ENCODE measurements at regions not wholly inside any gene's neighbourhood (a gene's known extent, or its start where the extent isn't known, plus 50 kb on each side); places are given as distances from the start of the nearest gene placed in this dataset.

DNA sequence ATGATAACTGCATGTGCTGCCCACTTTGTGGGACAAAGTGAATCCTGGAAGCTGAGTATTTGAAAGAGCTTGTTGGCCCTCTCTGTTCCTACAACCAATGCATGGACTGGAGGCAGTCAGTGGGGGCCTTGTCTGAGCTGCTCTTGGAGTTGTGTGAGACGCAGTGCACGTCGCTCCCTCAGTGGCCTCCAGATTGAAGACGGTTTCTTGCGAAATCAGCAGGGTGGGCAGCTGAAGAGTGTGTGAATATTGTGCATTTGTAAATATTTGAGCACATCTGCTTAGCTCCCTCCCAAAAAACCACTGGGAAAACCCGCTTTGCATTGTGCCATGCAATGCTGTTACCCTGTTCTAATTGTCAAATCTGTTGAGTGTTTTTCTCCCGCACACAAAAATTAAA is 782.8 kb downstream of the PLCL1 start:
- DNase-seq (ENCODE audit: extremely low spot score), result no peak
- 83% methylated on average over 7 of the region's 7 CpGs for WGBS
- intact Hi-C loops (cut with DNase I), result no loop called here
- Histone ChIP-seq H3K4me1 (no peaks in the 10 kb centered on the region), H3K9me3 (no peaks in the 10 kb centered on the region), H3K4me3 (no peak overlapping the region), H3K36me3 (no peaks in the 10 kb centered on the region), H3K27me3 (no peaks in the 10 kb centered on the region), H3K27ac (replicated peaks in 1 of 4) (no peak overlapping the region)
- TF ChIP-seq EP300 (IDR thresholded peaks at IDR 0.05), result no peak

DNA sequence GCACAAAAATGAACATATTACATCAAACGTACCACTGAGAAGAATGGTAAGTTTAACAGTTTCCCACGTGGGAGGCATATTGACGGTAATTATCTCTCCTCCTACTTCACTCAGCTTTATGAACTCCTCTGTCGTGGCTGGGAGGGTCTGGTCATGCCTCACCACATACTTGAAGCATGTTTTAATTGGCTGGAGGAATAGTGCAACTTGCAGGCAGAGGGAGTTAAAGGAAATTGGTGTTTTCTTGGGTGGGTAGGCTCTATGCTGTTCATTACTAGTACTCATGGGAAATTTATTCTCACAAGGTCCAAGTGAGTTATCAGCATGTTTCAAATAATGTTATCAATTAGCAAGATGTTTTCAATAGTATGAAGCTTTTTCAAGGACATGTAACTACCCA is 767.0 kb downstream of the PLCL1 start:
- Histone ChIP-seq H3K27me3 (no peaks in the 10 kb centered on the region), H3K27ac (replicated peaks in 1 of 4) (no peak overlapping the region), H3K4me1 (no peaks in the 10 kb centered on the region), H3K4me3 (no peak overlapping the region), H3K9me3 (peaks cover 0 to 6% (median 0%) of the 10 kb centered on the region in 4 donors), H3K36me3 (no peaks in the 10 kb centered on the region)
- WGBS, result 36% methylated on average over 4 of the region's 4 CpGs
- DNase-seq (ENCODE audit: extremely low spot score), result no peak
- intact Hi-C loops (cut with DNase I), result no loop called here
- TF ChIP-seq EP300 (IDR thresholded peaks at IDR 0.05) (no peak), POLR2A (IDR thresholded peaks at IDR 0.05; ENCODE audit: low read depth) (no peak), POLR2AphosphoS5 (IDR thresholded peaks at IDR 0.05) (no peak)
- TF ChIP-seq, protein P1, sequence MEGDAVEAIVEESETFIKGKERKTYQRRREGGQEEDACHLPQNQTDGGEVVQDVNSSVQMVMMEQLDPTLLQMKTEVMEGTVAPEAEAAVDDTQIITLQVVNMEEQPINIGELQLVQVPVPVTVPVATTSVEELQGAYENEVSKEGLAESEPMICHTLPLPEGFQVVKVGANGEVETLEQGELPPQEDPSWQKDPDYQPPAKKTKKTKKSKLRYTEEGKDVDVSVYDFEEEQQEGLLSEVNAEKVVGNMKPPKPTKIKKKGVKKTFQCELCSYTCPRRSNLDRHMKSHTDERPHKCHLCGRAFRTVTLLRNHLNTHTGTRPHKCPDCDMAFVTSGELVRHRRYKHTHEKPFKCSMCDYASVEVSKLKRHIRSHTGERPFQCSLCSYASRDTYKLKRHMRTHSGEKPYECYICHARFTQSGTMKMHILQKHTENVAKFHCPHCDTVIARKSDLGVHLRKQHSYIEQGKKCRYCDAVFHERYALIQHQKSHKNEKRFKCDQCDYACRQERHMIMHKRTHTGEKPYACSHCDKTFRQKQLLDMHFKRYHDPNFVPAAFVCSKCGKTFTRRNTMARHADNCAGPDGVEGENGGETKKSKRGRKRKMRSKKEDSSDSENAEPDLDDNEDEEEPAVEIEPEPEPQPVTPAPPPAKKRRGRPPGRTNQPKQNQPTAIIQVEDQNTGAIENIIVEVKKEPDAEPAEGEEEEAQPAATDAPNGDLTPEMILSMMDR (IDR thresholded peaks at IDR 0.05), result no peak

DNA sequence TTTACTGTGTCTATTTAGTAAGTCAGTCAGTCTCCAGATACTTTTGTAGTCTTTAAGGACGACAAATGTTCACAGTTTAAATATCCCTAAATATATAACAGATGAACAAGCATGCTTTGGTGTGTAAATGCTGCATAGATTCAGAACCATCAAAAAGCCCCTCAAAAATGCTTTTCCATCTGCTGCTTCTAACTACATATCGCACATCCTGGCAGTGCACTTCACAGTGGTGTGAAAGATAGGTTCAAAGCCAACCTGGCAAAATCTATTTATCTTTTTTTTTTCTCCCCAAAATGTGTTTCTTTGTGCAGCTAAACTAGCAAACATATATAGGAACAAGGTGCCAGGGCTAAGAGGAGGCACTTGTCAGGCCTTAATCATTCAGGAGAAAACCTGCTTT is 753.8 kb downstream of the PLCL1 start:
- intact Hi-C loops (cut with DNase I), result no loop called here
- peaks cover 0 to 28% (median 16%) of the 10 kb centered on the region in 4 donors for H3K9me3 ChIP-seq
- no peaks in the 10 kb centered on the region for H3K36me3 ChIP-seq
- H3K27ac ChIP-seq (replicated peaks in 1 of 4), result no peak overlapping the region
- 80% methylated on average over 2 of the region's 2 CpGs for WGBS
- no peak for DNase-seq (ENCODE audit: extremely low spot score)
- TF ChIP-seq POLR2AphosphoS5 (IDR thresholded peaks at IDR 0.05) (no peak), EP300 (IDR thresholded peaks at IDR 0.05) (no peak), POLR2A (IDR thresholded peaks at IDR 0.05; ENCODE audit: low read depth) (no peak)
- TF ChIP-seq, protein P1 (IDR thresholded peaks at IDR 0.05), result no peak
- no peak overlapping the region for H3K4me3 ChIP-seq
- no peaks in the 10 kb centered on the region for H3K4me1 ChIP-seq
- no peaks in the 10 kb centered on the region for H3K27me3 ChIP-seq

DNA sequence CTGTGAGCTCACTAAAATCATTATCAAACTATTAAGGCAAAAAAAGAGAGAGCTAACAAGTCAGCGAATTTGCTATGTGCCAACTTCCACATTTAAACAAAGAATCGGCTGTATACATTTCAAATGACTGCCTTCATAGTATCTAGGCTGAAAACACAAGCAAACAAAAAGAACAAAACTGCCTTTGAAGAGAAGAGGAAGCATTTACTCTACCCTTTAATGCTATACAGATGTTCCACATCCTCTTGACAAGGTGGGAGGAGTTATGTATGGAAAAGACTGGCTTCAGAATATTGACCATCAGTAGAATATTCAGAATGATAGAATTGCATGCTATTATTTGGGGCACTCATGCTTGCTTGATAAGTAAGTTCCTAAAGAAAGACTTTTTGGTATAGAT is 741.7 kb downstream of the PLCL1 start:
- intact Hi-C loops (cut with DNase I), result no loop called here
- no peak overlapping the region for H3K4me3 ChIP-seq
- DNase-seq (ENCODE audit: extremely low spot score), result no peak
- no peak overlapping the region for H3K27ac ChIP-seq (replicated peaks in 1 of 4)
- TF ChIP-seq POLR2A (IDR thresholded peaks at IDR 0.05; ENCODE audit: low read depth) (no peak), EP300 (IDR thresholded peaks at IDR 0.05) (no peak), POLR2AphosphoS5 (IDR thresholded peaks at IDR 0.05) (no peak)
- TF ChIP-seq, protein P1 (IDR thresholded peaks at IDR 0.05), result no peak
- no peaks in the 10 kb centered on the region for H3K27me3 ChIP-seq
- no peaks in the 10 kb centered on the region for H3K4me1 ChIP-seq
- H3K9me3 ChIP-seq, result no peaks in the 10 kb centered on the region
- H3K36me3 ChIP-seq, result no peaks in the 10 kb centered on the region
- 23% methylated on average over 2 of the region's 2 CpGs for WGBS

DNA sequence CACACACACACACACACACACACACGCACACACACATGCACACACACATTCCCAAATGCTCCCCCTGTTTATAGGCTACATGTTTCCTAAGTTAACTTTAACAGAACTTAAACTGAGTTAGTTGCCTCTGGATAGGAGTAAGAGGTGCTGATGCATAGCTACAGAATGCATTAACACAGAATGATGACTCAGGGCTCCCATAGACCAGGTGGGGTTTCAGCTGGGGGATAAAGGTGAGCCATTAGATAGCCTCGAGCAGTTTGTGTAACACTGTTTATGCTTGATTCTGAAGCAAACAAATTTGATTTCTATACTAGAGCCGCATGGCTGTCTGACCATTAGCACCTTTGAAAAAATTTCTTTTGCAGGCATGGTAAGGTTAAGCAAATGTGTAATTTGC is 741.0 kb downstream of the PLCL1 start:
- DNase-seq (ENCODE audit: extremely low spot score), result no peak
- no peak overlapping the region for H3K4me3 ChIP-seq
- intact Hi-C loops (cut with DNase I), result no loop called here
- WGBS, result 72% methylated on average over 3 of the region's 3 CpGs
- H3K9me3 ChIP-seq, result no peaks in the 10 kb centered on the region
- TF ChIP-seq EP300 (IDR thresholded peaks at IDR 0.05) (no peak), POLR2AphosphoS5 (IDR thresholded peaks at IDR 0.05) (no peak), POLR2A (IDR thresholded peaks at IDR 0.05; ENCODE audit: low read depth) (no peak)
- TF ChIP-seq, protein P1 (IDR thresholded peaks at IDR 0.05), result no peak
- no peaks in the 10 kb centered on the region for H3K36me3 ChIP-seq
- no peaks in the 10 kb centered on the region for H3K4me1 ChIP-seq
- no peaks in the 10 kb centered on the region for H3K27me3 ChIP-seq
- no peak overlapping the region for H3K27ac ChIP-seq (replicated peaks in 1 of 4)

All from esophagus muscularis mucosa (tissue), 4 donors.